ENCODE measurements at regions not wholly inside any gene's neighbourhood (a gene's known extent, or its start where the extent isn't known, plus 50 kb on each side); places are given as distances from the start of the nearest gene placed in this dataset.

DNA sequence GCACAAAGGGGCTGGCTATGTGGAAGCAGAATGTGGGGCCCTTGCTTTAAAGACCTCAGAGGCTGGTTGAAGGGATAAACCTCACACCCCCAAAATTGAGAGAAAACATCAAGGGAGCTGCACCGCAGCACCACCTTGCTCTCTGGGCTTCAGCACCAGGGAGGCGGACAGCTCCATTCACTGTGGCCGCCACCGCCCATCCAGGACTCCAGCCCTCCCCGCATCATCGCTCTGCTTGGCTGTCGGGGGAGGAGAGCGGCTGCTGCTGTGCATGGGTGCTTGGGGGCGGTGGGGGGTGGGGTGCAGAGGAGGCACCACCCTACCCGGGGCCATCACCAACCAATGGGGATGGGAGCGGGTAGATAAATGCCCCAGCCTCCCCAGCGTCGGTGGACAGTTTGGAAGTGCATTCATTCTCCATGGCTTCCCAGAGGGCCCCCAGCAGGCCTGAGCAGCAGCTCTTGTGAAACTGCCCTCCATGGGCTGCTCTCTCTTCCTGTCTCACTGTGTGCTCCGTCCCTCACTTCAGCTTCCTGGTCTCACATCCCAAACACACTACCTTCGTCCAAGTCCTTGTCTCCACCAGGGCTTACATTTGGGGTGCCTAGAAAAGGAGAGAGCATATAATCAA lies 75.7 kb upstream of the BHLHE23 start (continued):
- TF ChIP-seq, protein P1, sequence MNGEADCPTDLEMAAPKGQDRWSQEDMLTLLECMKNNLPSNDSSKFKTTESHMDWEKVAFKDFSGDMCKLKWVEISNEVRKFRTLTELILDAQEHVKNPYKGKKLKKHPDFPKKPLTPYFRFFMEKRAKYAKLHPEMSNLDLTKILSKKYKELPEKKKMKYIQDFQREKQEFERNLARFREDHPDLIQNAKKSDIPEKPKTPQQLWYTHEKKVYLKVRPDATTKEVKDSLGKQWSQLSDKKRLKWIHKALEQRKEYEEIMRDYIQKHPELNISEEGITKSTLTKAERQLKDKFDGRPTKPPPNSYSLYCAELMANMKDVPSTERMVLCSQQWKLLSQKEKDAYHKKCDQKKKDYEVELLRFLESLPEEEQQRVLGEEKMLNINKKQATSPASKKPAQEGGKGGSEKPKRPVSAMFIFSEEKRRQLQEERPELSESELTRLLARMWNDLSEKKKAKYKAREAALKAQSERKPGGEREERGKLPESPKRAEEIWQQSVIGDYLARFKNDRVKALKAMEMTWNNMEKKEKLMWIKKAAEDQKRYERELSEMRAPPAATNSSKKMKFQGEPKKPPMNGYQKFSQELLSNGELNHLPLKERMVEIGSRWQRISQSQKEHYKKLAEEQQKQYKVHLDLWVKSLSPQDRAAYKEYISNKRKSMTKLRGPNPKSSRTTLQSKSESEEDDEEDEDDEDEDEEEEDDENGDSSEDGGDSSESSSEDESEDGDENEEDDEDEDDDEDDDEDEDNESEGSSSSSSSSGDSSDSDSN (CRISPR knock-in tag; IDR thresholded peaks at IDR 0.05) = peak; percentile 23; the same call in 1 of the 2 replicates
- TF ChIP-seq ZNF616 (CRISPR knock-in tag; IDR thresholded peaks at IDR 0.05; ENCODE audit: low read depth) (peak; percentile 88), MED13 (CRISPR knock-in tag; IDR thresholded peaks at IDR 0.05) (peak; percentile 75; the same call in 1 of the 2 replicates), KLF12 (CRISPR knock-in tag; IDR thresholded peaks at IDR 0.05; ENCODE audit: borderline replicate concordance) (peak; percentile 97), PLRG1 (conservative IDR thresholded peaks at IDR 0.05) (no peak), ZNF160 (CRISPR knock-in tag; IDR thresholded peaks at IDR 0.05) (peak; percentile 86), ETV6 (CRISPR knock-in tag; conservative IDR thresholded peaks at IDR 0.05) (peak; percentile 83; the same call in 1 of the 2 replicates), ZNF543 (CRISPR knock-in tag; IDR thresholded peaks at IDR 0.05) (peak; percentile 95), ZNF598 (CRISPR knock-in tag; IDR thresholded peaks at IDR 0.05; ENCODE audit: borderline replicate concordance) (peak; percentile 57; the same call in 1 of the 2 replicates), CENPT (CRISPR knock-in tag; IDR thresholded peaks at IDR 0.05; ENCODE audit: low read depth) (peak; percentile 84; the same call in 1 of the 2 replicates), ZNF878 (CRISPR knock-in tag; IDR thresholded peaks at IDR 0.05) (peak; percentile 78; the same call in 1 of the 2 replicates), ZNF619 (CRISPR knock-in tag; IDR thresholded peaks at IDR 0.05) (no peak), MIXL1 (CRISPR knock-in tag; IDR thresholded peaks at IDR 0.05) (peak; percentile 74; the same call in 1 of the 2 replicates), SOX5 (CRISPR knock-in tag; IDR thresholded peaks at IDR 0.05; ENCODE audit: borderline replicate concordance) (no peak; the same call in 1 of the 2 replicates), PITX1 (CRISPR knock-in tag; IDR thresholded peaks at IDR 0.05) (peak; percentile 69; the same call in 1 of the 2 replicates), NCOR1 (IDR thresholded peaks at IDR 0.05; ENCODE audit: borderline replicate concordance, low read length) (no peak), ZNF430 (CRISPR knock-in tag; IDR thresholded peaks at IDR 0.05) (peak; percentile 98), FOSL2 (CRISPR knock-in tag; IDR thresholded peaks at IDR 0.05) (peak; percentile 44; the same call in 1 of the 2 replicates)
- TF ChIP-seq, protein P2, sequence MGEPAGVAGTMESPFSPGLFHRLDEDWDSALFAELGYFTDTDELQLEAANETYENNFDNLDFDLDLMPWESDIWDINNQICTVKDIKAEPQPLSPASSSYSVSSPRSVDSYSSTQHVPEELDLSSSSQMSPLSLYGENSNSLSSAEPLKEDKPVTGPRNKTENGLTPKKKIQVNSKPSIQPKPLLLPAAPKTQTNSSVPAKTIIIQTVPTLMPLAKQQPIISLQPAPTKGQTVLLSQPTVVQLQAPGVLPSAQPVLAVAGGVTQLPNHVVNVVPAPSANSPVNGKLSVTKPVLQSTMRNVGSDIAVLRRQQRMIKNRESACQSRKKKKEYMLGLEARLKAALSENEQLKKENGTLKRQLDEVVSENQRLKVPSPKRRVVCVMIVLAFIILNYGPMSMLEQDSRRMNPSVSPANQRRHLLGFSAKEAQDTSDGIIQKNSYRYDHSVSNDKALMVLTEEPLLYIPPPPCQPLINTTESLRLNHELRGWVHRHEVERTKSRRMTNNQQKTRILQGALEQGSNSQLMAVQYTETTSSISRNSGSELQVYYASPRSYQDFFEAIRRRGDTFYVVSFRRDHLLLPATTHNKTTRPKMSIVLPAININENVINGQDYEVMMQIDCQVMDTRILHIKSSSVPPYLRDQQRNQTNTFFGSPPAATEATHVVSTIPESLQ (CRISPR knock-in tag; conservative IDR thresholded peaks at IDR 0.05) = peak; percentile 94
- TF ChIP-seq, protein P3, sequence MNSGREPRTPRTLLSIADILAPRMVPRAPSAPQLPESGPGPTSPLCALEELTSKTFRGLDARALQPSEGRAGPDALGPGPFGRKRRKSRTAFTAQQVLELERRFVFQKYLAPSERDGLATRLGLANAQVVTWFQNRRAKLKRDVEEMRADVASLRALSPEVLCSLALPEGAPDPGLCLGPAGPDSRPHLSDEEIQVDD (CRISPR knock-in tag; IDR thresholded peaks at IDR 0.05; ENCODE audit: borderline replicate concordance) = 0 out of 2 replicates have a peak, but pooled peaks have one; percentile 37
- TF ChIP-seq, protein P4, sequence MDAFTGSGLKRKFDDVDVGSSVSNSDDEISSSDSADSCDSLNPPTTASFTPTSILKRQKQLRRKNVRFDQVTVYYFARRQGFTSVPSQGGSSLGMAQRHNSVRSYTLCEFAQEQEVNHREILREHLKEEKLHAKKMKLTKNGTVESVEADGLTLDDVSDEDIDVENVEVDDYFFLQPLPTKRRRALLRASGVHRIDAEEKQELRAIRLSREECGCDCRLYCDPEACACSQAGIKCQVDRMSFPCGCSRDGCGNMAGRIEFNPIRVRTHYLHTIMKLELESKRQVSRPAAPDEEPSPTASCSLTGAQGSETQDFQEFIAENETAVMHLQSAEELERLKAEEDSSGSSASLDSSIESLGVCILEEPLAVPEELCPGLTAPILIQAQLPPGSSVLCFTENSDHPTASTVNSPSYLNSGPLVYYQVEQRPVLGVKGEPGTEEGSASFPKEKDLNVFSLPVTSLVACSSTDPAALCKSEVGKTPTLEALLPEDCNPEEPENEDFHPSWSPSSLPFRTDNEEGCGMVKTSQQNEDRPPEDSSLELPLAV (CRISPR knock-in tag; conservative IDR thresholded peaks at IDR 0.05; ENCODE audit: low read depth) = no peak
- TF ChIP-seq, protein P5, sequence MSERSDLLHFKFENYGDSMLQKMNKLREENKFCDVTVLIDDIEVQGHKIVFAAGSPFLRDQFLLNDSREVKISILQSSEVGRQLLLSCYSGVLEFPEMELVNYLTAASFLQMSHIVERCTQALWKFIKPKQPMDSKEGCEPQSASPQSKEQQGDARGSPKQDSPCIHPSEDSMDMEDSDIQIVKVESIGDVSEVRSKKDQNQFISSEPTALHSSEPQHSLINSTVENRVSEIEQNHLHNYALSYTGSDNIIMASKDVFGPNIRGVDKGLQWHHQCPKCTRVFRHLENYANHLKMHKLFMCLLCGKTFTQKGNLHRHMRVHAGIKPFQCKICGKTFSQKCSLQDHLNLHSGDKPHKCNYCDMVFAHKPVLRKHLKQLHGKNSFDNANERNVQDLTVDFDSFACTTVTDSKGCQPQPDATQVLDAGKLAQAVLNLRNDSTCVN (CRISPR knock-in tag; IDR thresholded peaks at IDR 0.05; ENCODE audit: borderline replicate concordance) = peak; percentile 94

Measured in HepG2 (cell line).